IMR-90 (cell line): ENCODE measurements at regions not wholly inside any gene's neighbourhood (a gene's known extent, or its start where the extent isn't known, plus 50 kb on each side); places are given as distances from the start of the nearest gene placed in this dataset.

Source experiments
- ATAC-seq: fragments of 200-7000 bp; cut with Tn5 transposase; 2 replicates; pipeline ENCODE4 v1.9.1; 2020; ENCODE audit warnings: low read depth, mild to moderate bottlenecking, moderate library complexity
- BruUV-seq: library from RNA; stranded (reverse); fragments of 400-500 nt; replicated peaks from 2 replicates; lab custom pipeline; 2021; lab: Mats Ljungman, UMichigan
- CTCF ChIA-PET: fragments of 300-600 bp; formaldehyde crosslinking; extraction: SDS; loops from one replicate; lab custom pipeline; 2021; ENCODE audit warnings: antibody characterized with exemption; lab: Yijun Ruan, JAX
- POLR2A ChIA-PET: fragments of 300-600 bp; sonication (Branson Sonifier 250); formaldehyde crosslinking; loops from one replicate; lab custom pipeline; 2022; ENCODE audit warnings: antibody characterized with exemption; ENCODE audit not compliant: unreplicated experiment; lab: Charles Lee
- DNase-seq: peaks from one replicate; pipeline ENCODE4 v3.0.0; 2013
- H2AFZ ChIP-seq: replicated peaks from 2 replicates; pipeline ENCODE3; 2013; ENCODE audit warnings: low read length, mild to moderate bottlenecking; ENCODE audit not compliant: poor library complexity
- H2AK5ac ChIP-seq: 2 replicates; pipeline ENCODE4 v1.6.1; 2013; ENCODE audit warnings: low read depth, low read length, inconsistent platforms
- H2AK9ac ChIP-seq: replicated peaks from 2 replicates; pipeline ENCODE3; 2013; ENCODE audit warnings: mild to moderate bottlenecking, low read depth, low read length, moderate library complexity; ENCODE audit not compliant: poor library complexity
- H2BK120ac ChIP-seq: 2 replicates; pipeline ENCODE4 v1.6.1; 2013; ENCODE audit warnings: low read depth, low read length, inconsistent platforms
- H2BK15ac ChIP-seq: 3 replicates; pipeline ENCODE4 v1.6.1; 2013; ENCODE audit warnings: low read depth, low read length, inconsistent platforms
- H2BK20ac ChIP-seq: 2 replicates; pipeline ENCODE4 v1.6.1; 2013; ENCODE audit warnings: low read depth, mild to moderate bottlenecking, inconsistent platforms, low read length, moderate library complexity
- H2BK5ac ChIP-seq: 2 replicates; pipeline ENCODE4 v1.6.1; 2013; ENCODE audit warnings: mild to moderate bottlenecking, low read depth, low read length, inconsistent platforms; ENCODE audit not compliant: poor library complexity, severe bottlenecking
- H3K14ac ChIP-seq: replicated peaks from 2 replicates; pipeline ENCODE4 v1.6.1; 2013; ENCODE audit warnings: low read depth, low read length, inconsistent platforms
- H3K18ac ChIP-seq: 2 replicates; pipeline ENCODE4 v1.6.1; 2013; ENCODE audit warnings: low read depth, low read length, control low read depth
- H3K23ac ChIP-seq: 2 replicates; pipeline ENCODE4 v1.6.1; 2013; ENCODE audit warnings: low read depth, low read length, inconsistent platforms
- H3K27ac ChIP-seq: 2 replicates; pipeline ENCODE4 v1.5.1; 2013; ENCODE audit warnings: mild to moderate bottlenecking, control low read depth, low read length; ENCODE audit not compliant: insufficient read depth
- H3K27me3 ChIP-seq: 2 replicates; pipeline ENCODE4 v1.6.1; 2013; ENCODE audit warnings: low read length; ENCODE audit not compliant: control insufficient read depth, insufficient read depth
- H3K36me3 ChIP-seq: 2 replicates; pipeline ENCODE4 v1.6.1; 2013; ENCODE audit warnings: low read length, mixed read lengths; ENCODE audit not compliant: control insufficient read depth, insufficient read depth
- H3K4ac ChIP-seq: 2 replicates; pipeline ENCODE4 v1.6.1; 2013; ENCODE audit warnings: low read depth, low read length, inconsistent platforms
- H3K4me1 ChIP-seq: 2 replicates; pipeline ENCODE4 v1.6.1; 2013; ENCODE audit warnings: low read length, mixed read lengths; ENCODE audit not compliant: control insufficient read depth, insufficient read depth
- H3K4me2 ChIP-seq: 2 replicates; pipeline ENCODE4 v1.6.1; 2013; ENCODE audit warnings: low read depth, mild to moderate bottlenecking, control low read depth, low read length, moderate library complexity
- H3K4me3 ChIP-seq: 2 replicates; pipeline ENCODE4 v1.5.1; 2013; ENCODE audit warnings: low read depth, mild to moderate bottlenecking, control low read depth, low read length, moderate library complexity; ENCODE audit not compliant: insufficient read depth
- H3K56ac ChIP-seq: 2 replicates; pipeline ENCODE4 v1.6.1; 2013; ENCODE audit warnings: low read length, inconsistent platforms; ENCODE audit not compliant: insufficient read depth; ENCODE audit errors: extremely low read depth
- H3K79me1 ChIP-seq, 2 experiments: 2 replicates each; pipeline ENCODE4 v1.6.1; 2013; ENCODE audit warnings: low read length in 2 of 2, inconsistent platforms in 1 of 2, low read depth in 1 of 2
- H3K9ac ChIP-seq: 2 replicates; pipeline ENCODE4 v1.6.1; 2013; ENCODE audit warnings: low read depth, low read length, control low read depth
- H3K9me1 ChIP-seq: 2 replicates; pipeline ENCODE4 v1.6.1; 2013; ENCODE audit warnings: low read length, inconsistent platforms; ENCODE audit not compliant: insufficient read depth
- H3K9me3 ChIP-seq: 2 replicates; pipeline ENCODE4 v1.6.1; 2013; ENCODE audit warnings: low read length; ENCODE audit not compliant: control insufficient read depth, insufficient read depth
- H4K20me1 ChIP-seq: 2 replicates; pipeline ENCODE4 v1.6.1; 2013; ENCODE audit warnings: low read length, inconsistent platforms; ENCODE audit not compliant: insufficient read depth
- H4K5ac ChIP-seq: 2 replicates; pipeline ENCODE4 v1.6.1; 2013; ENCODE audit warnings: mild to moderate bottlenecking, low read depth, low read length, control low read depth
- H4K8ac ChIP-seq, 2 experiments: 2 replicates each; pipeline ENCODE4 v1.6.1; 2013; ENCODE audit warnings: low read depth in 2 of 2, low read length in 2 of 2, control low read depth in 1 of 2, inconsistent platforms in 1 of 2
- H4K91ac ChIP-seq: 2 replicates; pipeline ENCODE4 v1.6.1; 2013; ENCODE audit warnings: low read depth, low read length, inconsistent platforms; ENCODE audit not compliant: insufficient read depth
- BHLHE40 ChIP-seq: fragments of 150-350 bp; IDR thresholded peaks from 2 replicates; pipeline ENCODE4 v1.6.1; 2016; ENCODE audit warnings: mild to moderate bottlenecking, low read depth, low read length
- CEBPB ChIP-seq: IDR thresholded peaks from 2 replicates; pipeline ENCODE4 v1.6.1; 2012; ENCODE audit warnings: low read depth, low read length, improper control_type of control experiment
- CHD1 ChIP-seq: IDR thresholded peaks from 2 replicates; pipeline ENCODE4 v1.6.1; 2012; ENCODE audit warnings: low read depth, low read length, improper control_type of control experiment
- CTCF ChIP-seq: conservative IDR thresholded peaks from 2 replicates; pipeline ENCODE4 v1.5.1; 2012; ENCODE audit warnings: mild to moderate bottlenecking, low read depth, low read length, improper control_type of control experiment
- ELK1 ChIP-seq: fragments of 150-350 bp; IDR thresholded peaks from 2 replicates; pipeline ENCODE4 v1.6.1; 2016; ENCODE audit warnings: low read depth, mild to moderate bottlenecking, low read length, moderate library complexity, borderline replicate concordance
- FOS ChIP-seq: fragments of 150-350 bp; IDR thresholded peaks from 2 replicates; pipeline ENCODE4 v1.6.1; 2016; ENCODE audit warnings: low read depth, low read length
- MAFK ChIP-seq: IDR thresholded peaks from 2 replicates; pipeline ENCODE4 v1.6.1; 2012; ENCODE audit warnings: low read depth, low read length, improper control_type of control experiment
- MAZ ChIP-seq: IDR thresholded peaks from 2 replicates; pipeline ENCODE4 v1.6.1; 2012; ENCODE audit warnings: low read depth, mild to moderate bottlenecking, low read length, improper control_type of control experiment, moderate library complexity, borderline replicate concordance
- MXI1 ChIP-seq: IDR thresholded peaks from 2 replicates; pipeline ENCODE4 v1.6.1; 2012; ENCODE audit warnings: low read depth, mild to moderate bottlenecking, low read length, moderate library complexity, borderline replicate concordance
- NFE2L2 ChIP-seq: fragments of 150-350 bp; IDR thresholded peaks from 2 replicates; pipeline ENCODE4 v1.6.1; 2016; ENCODE audit warnings: low read depth, mild to moderate bottlenecking, low read length
- RAD21 ChIP-seq: IDR thresholded peaks from 2 replicates; pipeline ENCODE4 v1.6.1; 2012; ENCODE audit warnings: low read length, improper control_type of control experiment
- RCOR1 ChIP-seq: IDR thresholded peaks from 2 replicates; pipeline ENCODE4 v1.6.1; 2012; ENCODE audit warnings: mild to moderate bottlenecking, low read length, improper control_type of control experiment; ENCODE audit not compliant: insufficient replicate concordance
- RFX5 ChIP-seq: IDR thresholded peaks from 2 replicates; pipeline ENCODE4 v1.8.0; 2012; ENCODE audit warnings: low read depth, mild to moderate bottlenecking, low read length, moderate library complexity
- SMC3 ChIP-seq: fragments of 150-350 bp; IDR thresholded peaks from 2 replicates; pipeline ENCODE4 v1.6.1; 2016; ENCODE audit warnings: low read depth, mild to moderate bottlenecking, antibody characterized with exemption, low read length, moderate library complexity
- dilution Hi-C: fragments of 300-500 bp; cut with HindIII; formaldehyde crosslinking; loops from one replicate; pipeline ENCODE4 v1.14.3; 2018; ENCODE audit warnings: low sequenced_read_pairs; ENCODE audit not compliant: unreplicated experiment
- in situ Hi-C: fragments of 300-500 bp; cut with MboI; formaldehyde crosslinking; loops from 3 replicates; pipeline ENCODE4 v1.14.3; 2019; ENCODE audit warnings: low sequenced_read_pairs, inconsistent platforms, mixed read lengths
- intact Hi-C: fragments of 100-400 bp; cut with micrococcal nuclease; formaldehyde crosslinking; loops from 2 replicates; pipeline ENCODE4 v1.10.0; 2022

- Histone ChIP-seq H4K91ac (no peak overlapping the region), H3K27me3 (no peaks in the 10 kb centered on the region), H2BK15ac (no peak overlapping the region), H3K36me3 (no peaks in the 10 kb centered on the region), H3K27ac (no peak overlapping the region), H3K79me1 (no peaks in the 10 kb centered on the region), H2BK20ac (no peak overlapping the region), H2BK120ac (no peak overlapping the region), H2BK5ac (no peak overlapping the region), H4K5ac (no peak overlapping the region), H3K4ac (no peak overlapping the region), H3K9ac (no peak overlapping the region), H3K4me3 (no peak overlapping the region), H3K56ac (no peak overlapping the region), H3K4me2 (no peak overlapping the region), H3K23ac (no peak overlapping the region), H4K20me1 (no peaks in the 10 kb centered on the region), H3K9me1 (no peaks in the 10 kb centered on the region), H3K4me1 (0 out of 2 replicates have a peak, but pooled peaks cover 1% of the 10 kb centered on the region), H3K9me3 (no peaks in the 10 kb centered on the region), H2AFZ (no peak overlapping the region), H3K18ac (no peak overlapping the region), H2AK9ac (no peak overlapping the region), H2AK5ac (no peak overlapping the region), H4K8ac (no peak overlapping the region), H3K14ac (no peak overlapping the region)
- ATAC-seq (no peak), DNase-seq (no peak)
- intact Hi-C loops (no loop called here), in situ Hi-C loops (no loop called here), dilution Hi-C loops (no loop called here)
- no TSS peak for BruUV-seq
- ChIA-PET POLR2A (no interaction called here), CTCF (no interaction called here)
- TF ChIP-seq MXI1 (no peak), BHLHE40 (no peak), ELK1 (no peak), RFX5 (no peak), MAFK (no peak), FOS (no peak), CTCF (no peak), MAZ (no peak), RCOR1 (no peak), SMC3 (no peak), RAD21 (no peak), CHD1 (no peak), NFE2L2 (no peak), CEBPB (no peak)
These were observed 1398.0 kb upstream of the FLRT2 start for GRCh38 chr14:84131924-84132323.
